ENCODE measurements at regions not wholly inside any gene's neighbourhood (a gene's known extent, or its start where the extent isn't known, plus 50 kb on each side); places are given as distances from the start of the nearest gene placed in this dataset.

- DNase-seq (ENCODE audit: low read depth in 1 of 2, low spot score in 1 of 2), result no peak
Observed at GRCh38 chr18:66668706-66669105, 64.8 kb upstream of the CDH19 start.

- DNase-seq (ENCODE audit: low read depth in 1 of 2, low spot score in 1 of 2), result no peak
Observed at GRCh38 chr18:66662632-66663031, 58.7 kb upstream of the CDH19 start.

DNA sequence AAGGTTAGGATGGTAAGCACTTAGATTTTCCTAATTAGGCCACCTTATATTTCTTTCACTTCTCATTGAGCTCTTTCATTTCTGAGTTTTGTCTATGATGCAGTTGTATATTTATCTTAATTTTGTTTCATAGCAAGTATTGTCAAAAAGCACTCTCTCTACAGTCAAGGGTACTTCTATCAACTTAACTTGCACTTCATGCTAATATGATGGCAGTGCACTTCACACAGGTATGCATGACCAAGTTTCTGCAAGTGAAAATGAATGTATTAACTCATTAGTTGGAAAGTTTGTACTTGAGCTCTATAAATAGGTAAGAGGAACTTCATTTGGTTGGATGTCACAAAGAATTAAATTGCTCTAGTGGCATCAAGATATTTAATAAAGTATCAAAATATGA lies 51.5 kb upstream of the CDH19 start:
- no peak for DNase-seq (ENCODE audit: low read depth in 1 of 2, low spot score in 1 of 2)

All from activated T-helper 1 cell treated with anti-CD3 and anti-CD28 coated beads, Interleukin-2, amount 50 U/mL, for 16 hours (primary cell).